GM12892 (cell line): ENCODE measurements at regions not wholly inside any gene's neighbourhood (a gene's known extent, or its start where the extent isn't known, plus 50 kb on each side); places are given as distances from the start of the nearest gene placed in this dataset.

Experiments
- POLR2A ChIP-seq: IDR thresholded peaks from 2 replicates; pipeline ENCODE4 v1.6.1; 2011; ENCODE audit warnings: low read depth, low read length, control low read depth
- POLR2AphosphoS5 ChIP-seq: IDR thresholded peaks from 2 replicates; pipeline ENCODE4 v1.6.1; 2011; ENCODE audit warnings: low read depth, low read length, control low read depth
- TAF1 ChIP-seq: IDR thresholded peaks from 2 replicates; pipeline ENCODE4 v1.6.1; 2011; ENCODE audit warnings: low read depth, mild to moderate bottlenecking, control low read depth, low read length, borderline replicate concordance

- TF ChIP-seq POLR2AphosphoS5 = no peak
- no peak for TF ChIP-seq POLR2A
- TF ChIP-seq TAF1 = no peak
Observed at GRCh38 chr18:10101729-10102128, 187.9 kb downstream of the VAPA start.
